ENCODE measurements at regions not wholly inside any gene's neighbourhood (a gene's known extent, or its start where the extent isn't known, plus 50 kb on each side); places are given as distances from the start of the nearest gene placed in this dataset.
"Not testable (repeated sequence)": the region's sequence is repeated elsewhere in the genome, so short reads cannot be mapped to it uniquely, and the experiment has no call there.

GRCh38 chr1:99507906-99508732 is 137.8 kb upstream of the PALMD start:
- H3K27ac ChIP-seq = no peak overlapping the region
- intact Hi-C loops (cut with DNase I) = no loop called here
- TF ChIP-seq CTCF (IDR thresholded peaks at IDR 0.05) = no peak
- DNase-seq (ENCODE audit: low spot score in 2 of 2) = no peak
- H3K27me3 ChIP-seq = no peaks in the 10 kb centered on the region
- H3K9me3 ChIP-seq = no peaks in the 10 kb centered on the region
- no peaks in the 10 kb centered on the region for H3K36me3 ChIP-seq
- H3K4me1 ChIP-seq = no peaks in the 10 kb centered on the region
- no peak overlapping the region for H3K4me3 ChIP-seq

- DNase-seq (ENCODE audit: low spot score in 2 of 2); H3K36me3 ChIP-seq; H3K27ac ChIP-seq; H3K4me1 ChIP-seq; intact Hi-C loops (cut with DNase I); H3K4me3 ChIP-seq; H3K9me3 ChIP-seq; H3K27me3 ChIP-seq: not testable (repeated sequence)
Measured at GRCh38 chr1:99508733-99509445, 137.0 kb upstream of the PALMD start.

GRCh38 chr1:99514823-99515552 is 130.9 kb upstream of the PALMD start:
- intact Hi-C loops (cut with DNase I); H3K4me1 ChIP-seq; H3K27me3 ChIP-seq; H3K36me3 ChIP-seq; H3K9me3 ChIP-seq; DNase-seq (ENCODE audit: low spot score in 2 of 2); H3K27ac ChIP-seq; H3K4me3 ChIP-seq: not testable (repeated sequence)

GRCh38 chr1:99516141-99516540 is 129.8 kb upstream of the PALMD start:
- Histone ChIP-seq H3K27ac (no peak overlapping the region), H3K4me1 (no peaks in the 10 kb centered on the region), H3K4me3 (no peak overlapping the region), H3K27me3 (no peaks in the 10 kb centered on the region), H3K36me3 (no peaks in the 10 kb centered on the region), H3K9me3 (no peaks in the 10 kb centered on the region)
- intact Hi-C loops (cut with DNase I) = no loop called here
- no peak for DNase-seq (ENCODE audit: low spot score in 2 of 2)
- no peak for TF ChIP-seq CTCF (IDR thresholded peaks at IDR 0.05)

- Histone ChIP-seq H3K27me3 (no peaks in the 10 kb centered on the region), H3K36me3 (no peaks in the 10 kb centered on the region), H3K4me3 (no peak overlapping the region), H3K27ac (no peak overlapping the region), H3K9me3 (no peaks in the 10 kb centered on the region), H3K4me1 (no peaks in the 10 kb centered on the region)
- DNase-seq (ENCODE audit: low spot score in 2 of 2) = no peak
- intact Hi-C loops (cut with DNase I) = no loop called here
- no peak for TF ChIP-seq CTCF (IDR thresholded peaks at IDR 0.05)
Measured at GRCh38 chr1:99520121-99520520, 125.8 kb upstream of the PALMD start.

GRCh38 chr1:99525331-99525730 is 120.6 kb upstream of the PALMD start:
- intact Hi-C loops (cut with DNase I) = no loop called here
- Histone ChIP-seq H3K4me1 (no peaks in the 10 kb centered on the region), H3K27ac (no peak overlapping the region), H3K9me3 (no peaks in the 10 kb centered on the region), H3K27me3 (no peaks in the 10 kb centered on the region), H3K4me3 (no peak overlapping the region), H3K36me3 (no peaks in the 10 kb centered on the region)
- TF ChIP-seq CTCF (IDR thresholded peaks at IDR 0.05) = no peak
- DNase-seq (ENCODE audit: low spot score in 2 of 2) = no peak

All from ascending aorta (tissue), 2 donors.